ENCODE measurements at regions not wholly inside any gene's neighbourhood (a gene's known extent, or its start where the extent isn't known, plus 50 kb on each side); places are given as distances from the start of the nearest gene placed in this dataset.

GRCh38 chr5:51829230-51829629 is 446.0 kb downstream of the ISL1 start:
- TF ChIP-seq CTCF (conservative IDR thresholded peaks at IDR 0.05; ENCODE audit: low read depth, low read length) (no peak), EZH2 (IDR thresholded peaks at IDR 0.05; ENCODE audit: borderline replicate concordance, low read depth, low read length, poor library complexity, severe bottlenecking) (no peak)

Data from A673 (cell line).